ENCODE measurements at regions not wholly inside any gene's neighbourhood (a gene's known extent, or its start where the extent isn't known, plus 50 kb on each side); places are given as distances from the start of the nearest gene placed in this dataset.

DNA sequence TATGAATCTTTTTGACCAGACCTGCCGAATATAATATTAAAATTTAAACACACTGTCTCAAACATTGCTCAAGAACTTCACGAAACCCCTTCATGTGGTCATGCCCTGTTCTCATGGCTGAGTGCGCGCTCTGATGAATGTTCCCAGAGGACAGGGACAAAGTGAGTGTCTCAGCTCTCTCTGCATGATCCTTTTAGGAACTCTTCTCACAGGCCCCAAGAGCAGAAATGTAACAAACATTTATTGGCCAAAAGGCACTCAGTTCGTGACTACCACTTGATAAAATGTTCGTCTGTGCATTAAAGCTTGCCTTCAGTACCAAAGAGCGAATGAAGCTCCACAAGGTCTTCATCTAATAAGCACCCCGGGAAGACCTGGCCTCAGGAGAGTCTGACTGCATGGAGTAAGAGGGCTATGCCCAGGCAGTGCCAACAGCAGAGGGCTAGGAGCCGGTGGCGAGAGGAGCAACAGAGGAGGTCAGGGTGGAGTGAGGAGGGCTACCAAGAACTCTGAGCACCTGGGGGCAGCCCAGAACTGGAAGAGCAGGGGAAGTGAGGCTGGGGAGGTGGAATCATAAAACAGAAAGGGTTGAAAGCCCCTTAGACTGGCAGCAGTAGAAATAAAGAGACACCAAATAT lies 171.1 kb downstream of the RHOU start:
- Histone ChIP-seq H3K27me3 (replicated peaks; ENCODE audit: control insufficient read depth, insufficient read depth, low read length) (peaks cover 2% of the 10 kb centered on the region; the same call in 1 of the 2 replicates), H3K4me3 (replicated peaks; ENCODE audit: low read depth, low read length) (no peak overlapping the region), H3K36me3 (ENCODE audit: control insufficient read depth, insufficient read depth, low read length) (no peaks in the 10 kb centered on the region)
- DNase-seq (ENCODE audit: extremely low read depth, insufficient read length) = no peak
- TF ChIP-seq CTCF (IDR thresholded peaks at IDR 0.05; ENCODE audit: insufficient read depth, low read length, poor library complexity, severe bottlenecking) = no peak

- TF ChIP-seq CTCF (IDR thresholded peaks at IDR 0.05; ENCODE audit: insufficient read depth, low read length, poor library complexity, severe bottlenecking) = no peak
- DNase-seq (ENCODE audit: extremely low read depth, insufficient read length) = no peak
- Histone ChIP-seq H3K36me3 (ENCODE audit: control insufficient read depth, insufficient read depth, low read length) (no peaks in the 10 kb centered on the region), H3K4me3 (replicated peaks; ENCODE audit: low read depth, low read length) (no peak overlapping the region), H3K27me3 (replicated peaks; ENCODE audit: control insufficient read depth, insufficient read depth, low read length) (no peaks in the 10 kb centered on the region; the same call in 1 of the 2 replicates)
These were observed 176.2 kb downstream of the RHOU start for GRCh38 chr1:228911225-228912210.

DNA sequence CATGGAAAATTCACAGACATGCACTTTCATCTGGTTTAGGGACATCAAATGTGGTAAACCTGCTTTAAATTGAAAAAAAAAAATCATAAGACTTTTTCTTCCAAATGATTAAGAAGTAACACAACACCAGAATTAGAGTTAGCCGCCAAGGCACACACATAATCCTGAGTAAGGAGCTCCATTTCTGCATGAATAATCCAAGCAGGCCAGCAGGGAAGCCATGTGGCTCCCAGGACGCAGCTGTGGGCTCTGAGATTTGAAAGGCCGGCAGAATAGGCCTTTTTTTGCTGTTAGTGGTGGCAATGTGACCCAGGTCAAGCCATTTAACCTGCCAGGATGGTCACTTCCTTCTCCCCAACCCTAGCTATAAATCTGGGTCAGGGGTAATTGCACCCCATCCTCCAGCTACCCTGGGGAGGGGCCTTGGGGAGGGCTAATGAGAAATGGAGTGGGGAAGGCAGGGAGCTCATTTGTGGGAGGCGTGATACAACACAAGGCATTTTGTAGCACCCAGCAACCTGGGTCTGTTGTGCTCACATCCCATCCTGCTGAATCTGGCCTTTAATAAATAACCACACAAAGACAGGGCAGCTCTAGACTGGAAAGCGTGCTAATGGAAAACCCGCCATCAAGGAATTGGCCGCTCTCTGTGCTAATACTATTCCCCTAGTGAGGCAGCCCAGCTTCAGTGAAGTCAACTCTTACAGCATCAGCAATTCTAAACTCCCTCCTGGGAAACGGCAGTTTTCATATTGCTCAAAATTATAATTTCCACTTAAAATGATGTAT lies 178.5 kb downstream of the RHOU start:
- TF ChIP-seq CTCF (IDR thresholded peaks at IDR 0.05; ENCODE audit: insufficient read depth, low read length, poor library complexity, severe bottlenecking) = no peak
- H3K4me3 ChIP-seq (replicated peaks; ENCODE audit: low read depth, low read length) = no peak overlapping the region
- no peak for DNase-seq (ENCODE audit: extremely low read depth, insufficient read length)

GRCh38 chr1:228914700-228915099 lies 179.4 kb downstream of the RHOU start:
- no peaks in the 10 kb centered on the region for H3K27me3 ChIP-seq (replicated peaks; ENCODE audit: control insufficient read depth, insufficient read depth, low read length)
- DNase-seq (ENCODE audit: extremely low read depth, insufficient read length) = no peak
- no peaks in the 10 kb centered on the region for H3K36me3 ChIP-seq (ENCODE audit: control insufficient read depth, insufficient read depth, low read length)
- H3K4me3 ChIP-seq (replicated peaks; ENCODE audit: low read depth, low read length) = no peak overlapping the region
- no peak for TF ChIP-seq CTCF (IDR thresholded peaks at IDR 0.05; ENCODE audit: insufficient read depth, low read length, poor library complexity, severe bottlenecking)

More for the DNA sequence above, 178.5 kb downstream of the RHOU start:
- H3K36me3 ChIP-seq (ENCODE audit: control insufficient read depth, insufficient read depth, low read length) = no peaks in the 10 kb centered on the region
- no peaks in the 10 kb centered on the region; the same call in 1 of the 2 replicates for H3K27me3 ChIP-seq (replicated peaks; ENCODE audit: control insufficient read depth, insufficient read depth, low read length)

DNA sequence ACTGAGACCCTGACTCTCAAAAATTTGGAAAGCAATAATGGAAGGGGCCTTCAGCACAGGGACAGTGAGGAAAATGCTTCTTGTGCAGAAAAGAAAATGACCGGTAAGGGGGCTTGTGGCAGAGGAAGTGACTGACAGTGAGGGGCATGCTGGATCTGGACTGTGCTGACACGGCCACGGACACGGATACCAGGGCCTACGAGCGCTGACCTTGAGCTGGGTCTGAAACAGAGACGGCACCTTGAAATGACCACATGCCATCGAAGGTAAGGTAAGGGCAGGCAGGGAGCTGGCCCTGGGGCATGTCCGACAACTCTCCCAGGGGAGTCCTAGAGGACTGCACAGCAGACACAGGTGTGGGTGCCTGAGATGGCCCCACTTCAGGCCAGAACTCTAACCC lies 182.1 kb downstream of the RHOU start:
- no peak for DNase-seq (ENCODE audit: extremely low read depth, insufficient read length)
- Histone ChIP-seq H3K36me3 (ENCODE audit: control insufficient read depth, insufficient read depth, low read length) (no peaks in the 10 kb centered on the region), H3K27me3 (replicated peaks; ENCODE audit: control insufficient read depth, insufficient read depth, low read length) (no peaks in the 10 kb centered on the region), H3K4me3 (replicated peaks; ENCODE audit: low read depth, low read length) (no peak overlapping the region)
- TF ChIP-seq CTCF (IDR thresholded peaks at IDR 0.05; ENCODE audit: insufficient read depth, low read length, poor library complexity, severe bottlenecking) = no peak
